HUES6 (cell line): ENCODE measurements at regions not wholly inside any gene's neighbourhood (a gene's known extent, or its start where the extent isn't known, plus 50 kb on each side); places are given as distances from the start of the nearest gene placed in this dataset.
"Not testable (repeated sequence)": the region's sequence is repeated elsewhere in the genome, so short reads cannot be mapped to it uniquely, and the experiment has no call there.

ENCODE experiments used
- H3K27ac ChIP-seq: 2 replicates; pipeline ENCODE4 v1.7.0; 2013; ENCODE audit warnings: low read depth, mild to moderate bottlenecking, low read length, inconsistent platforms
- H3K27me3 ChIP-seq: 2 replicates; pipeline ENCODE4 v1.6.1; 2013; ENCODE audit warnings: low read length; ENCODE audit not compliant: control insufficient read depth, insufficient read depth
- H3K36me3 ChIP-seq: 2 replicates; pipeline ENCODE4 v1.6.1; 2013; ENCODE audit warnings: low read length; ENCODE audit not compliant: control insufficient read depth, insufficient read depth
- H3K4me1 ChIP-seq: 2 replicates; pipeline ENCODE4 v1.6.1; 2013; ENCODE audit warnings: low read length; ENCODE audit not compliant: control insufficient read depth, insufficient read depth
- H3K4me3 ChIP-seq: 2 replicates; pipeline ENCODE4 v1.5.1; 2013; ENCODE audit warnings: low read depth, low read length
- H3K9ac ChIP-seq: one replicate; pipeline ENCODE4 v1.6.1; 2013; ENCODE audit warnings: mild to moderate bottlenecking, low read length
- H3K9me3 ChIP-seq: 2 replicates; pipeline ENCODE4 v1.6.1; 2013; ENCODE audit warnings: low read depth, low read length; ENCODE audit not compliant: control insufficient read depth, insufficient read depth

DNA sequence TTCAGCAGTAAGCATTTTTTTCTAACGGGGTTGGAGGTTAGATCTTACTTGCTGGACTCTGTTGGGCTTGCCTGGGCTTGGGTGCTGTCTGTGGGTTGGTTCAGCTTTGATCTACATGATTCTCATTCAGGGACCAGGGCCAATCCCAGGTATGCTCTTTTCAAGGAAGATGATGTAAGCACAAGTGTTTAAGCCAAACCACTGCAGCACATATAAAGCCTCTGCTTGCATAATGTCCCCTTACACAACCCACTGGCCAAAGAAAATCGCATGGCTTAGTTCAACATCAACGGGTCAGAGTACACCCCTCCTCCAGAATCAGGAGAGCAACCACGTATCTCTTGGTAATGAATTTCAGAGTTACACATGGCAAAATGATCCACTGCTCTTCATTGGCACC lies 83.9 kb downstream of the DNAJB9 start:
- Histone ChIP-seq H3K9ac (no peak overlapping the region), H3K9me3 (no peaks in the 10 kb centered on the region), H3K4me1 (no peaks in the 10 kb centered on the region), H3K4me3 (no peak overlapping the region), H3K27me3 (no peaks in the 10 kb centered on the region), H3K36me3 (no peaks in the 10 kb centered on the region), H3K27ac (no peak overlapping the region)

DNA sequence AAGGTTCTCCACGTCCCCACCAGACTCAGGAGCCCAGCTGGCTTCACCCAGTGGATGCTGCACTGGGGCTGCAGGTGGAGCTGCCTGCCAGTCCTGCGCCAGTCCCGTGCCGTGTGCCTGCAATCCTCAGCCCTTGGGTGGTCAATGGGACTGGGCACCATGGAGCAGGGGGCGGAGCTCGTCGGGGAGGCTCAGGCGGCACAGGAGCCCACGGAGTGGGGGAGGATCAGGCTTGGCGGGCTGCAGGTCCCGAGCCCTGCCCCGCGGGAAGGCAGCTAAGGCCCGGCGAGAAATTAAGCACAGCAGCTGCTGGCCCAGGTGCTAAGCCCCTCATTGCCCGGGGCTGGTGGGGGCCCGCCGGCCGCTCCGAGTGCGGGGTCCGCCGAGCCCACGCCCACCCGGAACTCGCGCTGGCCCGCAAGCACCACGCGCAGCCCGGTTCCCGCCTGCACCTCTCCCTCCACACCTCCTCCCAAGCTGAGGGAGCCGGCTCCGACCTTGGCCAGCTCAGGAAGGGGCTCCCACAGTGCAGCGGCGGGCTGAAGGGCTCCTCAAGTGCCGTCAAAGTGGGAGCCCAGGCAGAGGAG lies 87.6 kb downstream of the DNAJB9 start:
- not testable (repeated sequence) for H3K9ac ChIP-seq, H3K4me1 ChIP-seq

DNA sequence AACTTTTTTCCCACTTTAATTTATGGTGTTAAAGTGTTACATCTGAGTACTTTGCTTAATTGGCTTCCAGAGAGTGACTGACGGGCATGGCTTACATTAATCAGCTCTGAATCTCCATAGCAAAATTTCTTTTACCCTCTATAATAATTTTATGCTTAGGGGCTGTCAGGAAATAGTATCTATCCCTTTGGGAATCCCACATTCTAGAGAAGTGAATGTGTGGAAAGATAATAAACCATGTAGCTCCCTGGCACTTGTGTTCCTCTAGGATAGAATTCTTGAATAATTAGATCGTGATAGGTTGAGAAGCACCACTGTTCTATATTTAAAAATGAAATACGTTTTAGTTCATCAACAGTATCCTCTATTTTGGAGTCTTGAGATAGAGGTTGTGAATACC lies 89.6 kb downstream of the DNAJB9 start:
- Histone ChIP-seq H3K4me3 (no peak overlapping the region), H3K4me1 (no peaks in the 10 kb centered on the region), H3K36me3 (no peaks in the 10 kb centered on the region), H3K27ac (no peak overlapping the region), H3K9ac (no peak overlapping the region), H3K27me3 (no peaks in the 10 kb centered on the region), H3K9me3 (no peaks in the 10 kb centered on the region)

More for the DNA sequence above, 87.6 kb downstream of the DNAJB9 start:
- H3K27ac ChIP-seq, H3K4me3 ChIP-seq, H3K9me3 ChIP-seq, H3K27me3 ChIP-seq, H3K36me3 ChIP-seq: not testable (repeated sequence)

DNA sequence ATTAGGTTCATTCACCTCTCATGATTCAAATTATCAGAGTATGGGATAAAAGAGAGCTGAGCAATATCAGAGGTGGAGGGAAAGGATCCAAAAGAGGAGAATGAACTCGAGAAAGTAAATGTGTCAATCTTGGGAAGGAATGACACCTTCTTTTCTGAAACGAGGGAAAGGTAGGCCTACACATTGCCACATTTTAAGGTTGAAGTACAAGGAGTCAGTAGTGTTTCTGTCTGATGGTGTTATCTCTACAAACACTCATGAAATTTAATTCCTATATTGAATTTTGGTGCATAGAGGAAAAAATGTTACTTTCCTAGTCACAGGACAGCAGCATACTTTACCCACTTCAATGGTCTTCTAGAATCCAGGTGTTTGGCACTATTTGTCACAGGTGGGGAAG lies 90.2 kb downstream of the DNAJB9 start:
- Histone ChIP-seq H3K36me3 (no peaks in the 10 kb centered on the region), H3K27me3 (no peaks in the 10 kb centered on the region), H3K9ac (no peak overlapping the region), H3K4me3 (no peak overlapping the region), H3K27ac (no peak overlapping the region), H3K4me1 (no peaks in the 10 kb centered on the region), H3K9me3 (no peaks in the 10 kb centered on the region)

DNA sequence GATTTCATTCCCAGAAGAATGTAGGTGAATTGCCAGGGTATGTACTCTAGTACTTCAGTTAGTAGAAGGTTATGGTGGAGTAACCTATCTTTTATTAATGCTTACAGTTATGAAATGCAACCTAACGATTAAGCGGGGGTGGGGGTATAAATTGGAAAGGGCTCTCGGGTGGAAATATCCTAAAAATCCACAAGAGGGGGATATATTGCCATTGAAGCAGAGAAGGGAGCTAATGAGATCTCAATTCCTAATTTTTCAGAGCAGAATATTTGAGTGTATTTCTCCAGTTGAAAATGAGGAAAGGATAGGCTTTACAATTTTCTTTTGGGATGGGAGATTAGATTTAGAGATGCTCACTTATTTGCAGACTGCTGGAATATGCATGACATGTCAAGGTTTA lies 90.8 kb downstream of the DNAJB9 start:
- Histone ChIP-seq H3K4me3 (no peak overlapping the region), H3K27me3 (no peaks in the 10 kb centered on the region), H3K9me3 (no peaks in the 10 kb centered on the region), H3K27ac (no peak overlapping the region), H3K4me1 (no peaks in the 10 kb centered on the region), H3K9ac (no peak overlapping the region), H3K36me3 (no peaks in the 10 kb centered on the region)

DNA sequence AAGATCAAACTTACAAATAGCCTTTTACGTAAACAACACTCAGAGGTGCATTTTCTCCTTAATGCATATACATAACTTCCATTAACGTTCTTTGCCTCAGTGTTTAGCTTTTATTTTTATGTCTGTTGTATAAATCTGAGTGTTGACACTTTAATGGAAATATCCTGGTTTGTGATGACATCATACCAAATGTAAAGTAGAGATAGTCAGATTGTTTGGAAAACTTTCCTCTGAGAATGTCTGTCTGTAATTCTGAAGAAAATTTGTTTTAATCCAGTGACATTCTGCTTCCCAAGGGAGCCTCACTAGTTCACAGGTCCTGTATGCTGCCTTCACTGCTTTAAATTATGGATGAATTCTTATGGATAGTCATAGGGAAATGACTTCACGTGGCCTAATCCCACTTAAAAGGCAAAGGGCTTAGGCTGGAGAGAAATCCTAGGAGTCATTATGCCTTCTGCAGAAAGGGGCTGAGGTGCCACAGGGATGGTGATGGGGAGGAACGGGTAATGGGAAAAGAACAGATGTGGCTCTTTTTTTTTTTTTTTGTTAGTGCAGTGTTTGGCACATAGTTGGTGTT lies 93.2 kb downstream of the DNAJB9 start:
- H3K36me3 ChIP-seq = no peaks in the 10 kb centered on the region
- no peak overlapping the region for H3K4me3 ChIP-seq
- no peaks in the 10 kb centered on the region for H3K27me3 ChIP-seq
- H3K4me1 ChIP-seq = no peaks in the 10 kb centered on the region
- H3K9me3 ChIP-seq = no peaks in the 10 kb centered on the region
- H3K27ac ChIP-seq = no peak overlapping the region
- no peak overlapping the region for H3K9ac ChIP-seq

DNA sequence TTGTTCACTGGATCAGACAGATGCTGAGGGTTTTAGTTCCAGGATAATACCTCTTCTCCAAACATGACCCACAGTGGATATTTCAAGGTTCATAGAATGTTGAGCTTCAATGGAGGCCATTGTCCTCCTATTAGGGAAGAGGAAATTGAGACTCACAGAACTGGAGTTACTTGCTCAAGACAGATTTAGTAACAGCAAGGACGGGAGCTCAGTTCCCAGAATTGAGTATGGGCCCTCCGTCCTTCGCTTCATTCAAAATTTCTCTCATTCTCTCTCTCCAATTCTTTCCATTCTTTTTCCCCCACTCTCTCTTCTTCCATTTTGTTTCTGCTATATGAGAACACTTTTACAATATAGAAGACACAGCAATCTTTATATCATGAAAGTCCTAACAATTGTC lies 94.0 kb downstream of the DNAJB9 start:
- no peaks in the 10 kb centered on the region for H3K4me1 ChIP-seq
- H3K36me3 ChIP-seq = no peaks in the 10 kb centered on the region
- no peak overlapping the region for H3K9ac ChIP-seq
- no peaks in the 10 kb centered on the region for H3K27me3 ChIP-seq
- no peak overlapping the region for H3K27ac ChIP-seq
- H3K9me3 ChIP-seq = no peaks in the 10 kb centered on the region
- H3K4me3 ChIP-seq = no peak overlapping the region

DNA sequence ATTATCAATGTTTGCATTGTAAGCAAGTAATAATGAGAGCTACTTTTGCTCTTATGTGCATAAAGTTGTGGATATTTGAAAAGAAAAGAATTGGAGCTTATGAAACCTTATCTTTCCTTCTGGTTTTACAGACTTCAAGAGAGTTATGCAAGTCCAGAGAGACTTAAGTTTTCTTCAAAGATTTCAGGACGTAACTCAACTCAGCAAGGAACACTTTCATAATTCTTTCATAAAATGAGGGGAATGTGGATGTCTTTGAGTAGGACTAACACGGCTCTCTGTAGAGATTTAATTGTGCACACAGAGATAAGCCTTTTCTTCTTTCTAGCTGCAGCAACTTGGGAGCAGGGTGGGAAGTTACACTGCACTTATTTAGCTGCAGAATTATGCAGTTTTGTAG lies 97.5 kb downstream of the DNAJB9 start:
- Histone ChIP-seq H3K9ac (no peak overlapping the region), H3K4me1 (no peaks in the 10 kb centered on the region), H3K4me3 (no peak overlapping the region), H3K36me3 (no peaks in the 10 kb centered on the region), H3K9me3 (0 out of 2 replicates have a peak, but pooled peaks cover 6% of the 10 kb centered on the region), H3K27me3 (no peaks in the 10 kb centered on the region), H3K27ac (no peak overlapping the region)

DNA sequence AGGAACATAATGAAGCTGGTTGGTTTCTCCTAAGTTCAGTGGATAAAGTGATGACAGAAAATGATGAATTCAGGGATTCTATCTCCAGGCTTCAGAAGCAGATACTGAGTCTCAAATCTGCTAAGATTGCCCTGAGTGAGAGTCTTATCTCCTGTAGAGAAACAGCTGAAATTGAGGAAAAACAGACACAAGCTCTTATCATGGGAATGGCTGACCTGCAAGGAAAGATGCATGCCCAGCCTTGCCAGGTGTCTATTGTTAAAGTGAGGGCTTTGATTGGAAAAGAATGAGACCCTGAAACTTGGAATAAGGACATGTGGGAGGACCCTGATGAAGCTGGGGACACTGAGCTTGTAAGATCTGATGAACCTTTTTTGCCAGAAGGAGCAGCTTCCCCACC lies 100.3 kb downstream of the DNAJB9 start:
- Histone ChIP-seq H3K27ac (no peak overlapping the region), H3K9me3 (0 out of 2 replicates have a peak, but pooled peaks cover 6% of the 10 kb centered on the region), H3K36me3 (no peaks in the 10 kb centered on the region), H3K4me3 (no peak overlapping the region), H3K9ac (no peak overlapping the region), H3K4me1 (no peaks in the 10 kb centered on the region), H3K27me3 (no peaks in the 10 kb centered on the region)

DNA sequence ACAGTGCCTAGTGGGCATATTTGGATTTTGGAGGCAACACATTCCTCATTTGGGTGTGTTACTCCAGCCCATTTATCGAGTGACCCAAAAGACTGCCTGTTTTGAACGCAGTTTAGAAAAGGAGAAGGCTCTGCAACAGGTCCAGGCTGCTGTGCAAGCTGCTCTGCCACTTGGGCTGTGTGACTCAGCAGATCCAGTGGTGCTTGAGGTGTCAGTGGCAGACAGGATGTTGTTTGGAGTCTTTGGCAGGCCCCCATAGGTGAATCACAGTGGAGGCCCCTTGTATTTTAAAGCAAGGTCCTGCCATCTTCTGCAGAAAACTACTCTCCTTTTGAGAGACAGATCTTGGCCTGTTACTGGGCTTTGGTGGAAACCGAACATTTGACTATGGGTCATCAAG lies 104.0 kb downstream of the DNAJB9 start:
- not testable (repeated sequence) for H3K27me3 ChIP-seq, H3K4me3 ChIP-seq, H3K9me3 ChIP-seq

DNA sequence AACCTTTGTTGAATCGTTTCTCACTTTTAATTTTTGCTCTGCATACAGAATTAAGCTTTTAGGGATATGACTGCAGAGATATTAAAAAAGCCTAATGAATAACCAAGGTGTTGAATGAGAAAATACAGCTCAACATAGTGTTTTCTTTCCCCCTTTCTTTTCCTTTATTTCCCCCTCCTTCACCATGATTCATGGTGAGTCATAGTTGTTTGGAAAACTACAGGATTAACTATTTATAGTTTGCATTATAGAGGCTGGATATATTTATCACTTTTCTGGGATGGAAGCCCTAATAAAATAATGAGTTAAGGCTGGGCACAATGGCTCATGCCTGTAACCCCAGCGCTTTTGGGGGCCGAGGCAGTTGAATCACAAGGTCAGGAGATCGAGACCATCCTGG lies 115.0 kb downstream of the DNAJB9 start:
- no peaks in the 10 kb centered on the region for H3K4me1 ChIP-seq
- H3K27ac ChIP-seq = no peak overlapping the region
- no peaks in the 10 kb centered on the region for H3K9me3 ChIP-seq
- no peak overlapping the region for H3K4me3 ChIP-seq
- no peaks in the 10 kb centered on the region for H3K27me3 ChIP-seq
- H3K36me3 ChIP-seq = no peaks in the 10 kb centered on the region
- no peak overlapping the region for H3K9ac ChIP-seq

More for the DNA sequence above, 104.0 kb downstream of the DNAJB9 start:
- not testable (repeated sequence) for H3K9ac ChIP-seq, H3K4me1 ChIP-seq, H3K36me3 ChIP-seq, H3K27ac ChIP-seq
